Heart left ventricle (tissue), 13 donors: ENCODE measurements at regions not wholly inside any gene's neighbourhood (a gene's known extent, or its start where the extent isn't known, plus 50 kb on each side); places are given as distances from the start of the nearest gene placed in this dataset.

Experiments
- CTCF ChIP-seq, 12 donors: fragments of 200-600 bp; sonication (generic) in 4 of 12; IDR thresholded peaks; one replicate each; pipeline versions ENCODE4 v1.5.0 to v1.8.0; 2018 to 2022; ENCODE audit warnings: antibody characterized with exemption in 12 of 12, mild to moderate bottlenecking in 5 of 12
- POLR2A ChIP-seq, 2 donors: fragments of 450-650 bp; IDR thresholded peaks; one replicate each; pipeline ENCODE4 v1.6.1; 2017; ENCODE audit warnings: antibody characterized with exemption in 2 of 2, mild to moderate bottlenecking in 2 of 2, moderate library complexity in 2 of 2
- donor health status: ischemic (EF 13 %, LVEDD 7.1; RV severe dilation, severe dysfunction).
- donor health status: DM: no; HTN: yes; CAD: no.
- donor health status: DM: no; HTN: no; CAD: no.
- donor health status: ischemic (EF 25% LVEDD 6.9; RV normal size, moderate dysfunction).
- donor health status: ischemic (EF 25% LVEDD 5.7; RV mildly dilated, moderate dysfunction).
- donor health status: ischemic (EF 35%, LVEDD 5.7; RV mildly dilated, moderate dysfunction).
- donor health status: nonischemic (EF 11% LVEDD 7.7; RV severe dilation, severe dysfunction).
- donor health status: DM: yes; HTN: yes; CAD: no.
- donor health status: PGD.
- donor health status: ischemic (EF 29% LVEDD 5.4; RV normal size, mild dysfunction).
- donor health status: nonischemic (EF 23%, LVEDD 6.1; RV moderate dilation, normal function).

- TF ChIP-seq CTCF (IDR thresholded peaks at IDR 0.05) (no peak), POLR2A (IDR thresholded peaks at IDR 0.05) (no peak)
These were observed 1889.4 kb upstream of the CDH9 start for GRCh38 chr5:28927559-28928326.
